Thyroid gland (tissue), 4 donors: ENCODE measurements at regions not wholly inside any gene's neighbourhood (a gene's known extent, or its start where the extent isn't known, plus 50 kb on each side); places are given as distances from the start of the nearest gene placed in this dataset.

Experiments
- CTCF ChIP-seq, 6 experiments: fragments of 200-600 bp in 3 of 6; fragments of 450-650 bp in 3 of 6; sonication (generic) in 3 of 6; IDR thresholded peaks; one replicate each; pipeline ENCODE4 v1.5.1; 2016 to 2019; ENCODE audit warnings: antibody characterized with exemption in 6 of 6, mild to moderate bottlenecking in 2 of 6, inconsistent platforms in 1 of 6, moderate library complexity in 1 of 6
- POLR2A ChIP-seq, 2 donors: fragments of 450-650 bp; IDR thresholded peaks; one replicate each; pipeline ENCODE4 v1.6.1; 2017; ENCODE audit warnings: antibody characterized with exemption in 2 of 2, mild to moderate bottlenecking in 2 of 2, moderate library complexity in 1 of 2

- TF ChIP-seq POLR2A (IDR thresholded peaks at IDR 0.05), result no peak
- TF ChIP-seq CTCF (IDR thresholded peaks at IDR 0.05), result no peak
Measured at GRCh38 chr18:2222270-2223185, 348.8 kb downstream of the METTL4 start.
